ENCODE measurements at regions not wholly inside any gene's neighbourhood (a gene's known extent, or its start where the extent isn't known, plus 50 kb on each side); places are given as distances from the start of the nearest gene placed in this dataset.

- no peak for DNase-seq
Measured at GRCh38 chr14:101151226-101151926, 247.9 kb upstream of the RTL1 start.

DNA sequence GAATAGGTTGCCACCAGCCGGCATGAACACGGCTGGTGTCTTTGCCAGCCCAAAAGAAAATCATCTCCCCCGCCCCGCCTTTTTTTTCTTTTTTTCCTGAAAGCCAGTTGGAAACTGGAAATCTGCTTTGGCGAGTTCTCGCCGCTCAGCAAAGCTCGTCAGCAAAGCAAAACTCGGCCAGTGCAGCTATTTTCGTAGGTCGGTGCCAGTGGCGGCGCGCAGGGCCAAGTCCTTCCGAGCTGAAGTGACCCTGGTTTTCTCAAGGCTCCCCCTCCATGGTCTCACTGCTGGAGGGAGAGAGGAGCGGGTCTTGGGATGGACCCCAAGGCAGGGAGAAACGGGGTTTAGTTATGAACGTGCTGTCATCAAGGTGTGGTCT lies 248.4 kb upstream of the RTL1 start:
- no peak for DNase-seq

GRCh38 chr14:101152855-101153254 lies 249.3 kb upstream of the RTL1 start:
- no peak for DNase-seq

- no peak for DNase-seq
Measured at GRCh38 chr14:101153691-101154090, 250.2 kb upstream of the RTL1 start.

GRCh38 chr14:101155575-101155974 lies 252.1 kb upstream of the RTL1 start:
- no peak for DNase-seq

DNA sequence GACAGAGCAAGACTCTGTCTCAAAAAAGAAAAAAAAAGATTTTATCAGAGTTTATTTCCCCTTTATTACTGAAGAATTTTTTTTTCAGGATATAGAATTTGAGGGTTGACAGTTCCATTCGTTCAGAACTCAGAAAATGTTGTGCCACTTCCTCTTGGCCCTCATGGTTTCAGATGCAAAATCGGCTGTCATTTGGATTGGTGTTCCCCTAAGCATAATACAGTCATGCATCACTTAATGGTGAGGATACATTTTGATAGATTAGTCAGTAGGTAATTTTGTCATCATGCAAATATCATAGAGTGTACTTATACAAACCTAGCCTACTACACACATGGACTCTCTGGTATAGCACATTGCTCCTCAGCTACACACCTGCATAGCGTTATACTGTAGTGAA lies 263.9 kb upstream of the RTL1 start:
- DNase-seq: no peak

DNA sequence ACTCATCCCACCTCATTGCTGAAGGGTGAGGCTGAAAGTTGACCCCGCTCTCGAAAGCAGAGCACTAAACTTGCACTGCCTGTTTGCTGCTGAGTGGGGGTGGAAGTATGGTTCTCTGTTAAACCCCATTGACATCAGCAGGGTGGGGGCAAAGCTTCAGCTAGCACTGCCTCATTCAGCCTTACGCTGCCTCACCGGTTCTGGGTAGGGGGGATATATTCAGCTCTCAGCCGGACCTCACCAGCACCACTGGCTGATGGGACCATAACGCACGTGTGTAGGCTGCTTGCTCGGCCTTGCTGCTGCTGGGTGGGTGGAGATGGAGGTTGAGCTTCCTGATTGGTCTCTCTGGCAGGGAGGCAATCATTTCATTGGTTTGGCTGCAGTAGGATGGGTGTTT lies 265.7 kb upstream of the RTL1 start:
- DNase-seq: no peak

DNA sequence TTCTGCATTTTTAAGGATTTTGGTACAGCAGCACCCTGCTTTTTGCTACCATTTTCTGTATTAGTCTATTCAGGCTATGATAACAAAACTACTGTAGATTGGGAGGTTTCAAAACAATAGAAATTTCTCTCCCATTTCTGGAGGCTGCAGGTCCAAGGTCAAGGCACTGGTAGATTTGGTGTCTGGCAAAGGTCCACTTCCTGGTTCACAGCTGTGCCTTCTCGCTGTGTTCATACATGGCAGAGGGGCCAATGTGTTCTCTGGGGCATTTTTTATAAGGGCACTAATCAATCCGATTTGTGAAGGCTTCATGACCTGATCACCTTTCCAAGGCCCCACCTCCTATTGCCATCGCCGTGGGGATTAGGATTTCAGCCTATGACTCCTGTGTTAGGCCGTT lies 268.1 kb upstream of the RTL1 start:
- no peak for DNase-seq

GRCh38 chr14:101173698-101174521 lies 270.4 kb upstream of the RTL1 start:
- DNase-seq: no peak

- no peak for DNase-seq
Measured at GRCh38 chr14:101174522-101174838, 271.0 kb upstream of the RTL1 start.

- DNase-seq: peak; percentile 11 to 25
Measured at GRCh38 chr14:101174980-101175606, 271.6 kb upstream of the RTL1 start.

DNA sequence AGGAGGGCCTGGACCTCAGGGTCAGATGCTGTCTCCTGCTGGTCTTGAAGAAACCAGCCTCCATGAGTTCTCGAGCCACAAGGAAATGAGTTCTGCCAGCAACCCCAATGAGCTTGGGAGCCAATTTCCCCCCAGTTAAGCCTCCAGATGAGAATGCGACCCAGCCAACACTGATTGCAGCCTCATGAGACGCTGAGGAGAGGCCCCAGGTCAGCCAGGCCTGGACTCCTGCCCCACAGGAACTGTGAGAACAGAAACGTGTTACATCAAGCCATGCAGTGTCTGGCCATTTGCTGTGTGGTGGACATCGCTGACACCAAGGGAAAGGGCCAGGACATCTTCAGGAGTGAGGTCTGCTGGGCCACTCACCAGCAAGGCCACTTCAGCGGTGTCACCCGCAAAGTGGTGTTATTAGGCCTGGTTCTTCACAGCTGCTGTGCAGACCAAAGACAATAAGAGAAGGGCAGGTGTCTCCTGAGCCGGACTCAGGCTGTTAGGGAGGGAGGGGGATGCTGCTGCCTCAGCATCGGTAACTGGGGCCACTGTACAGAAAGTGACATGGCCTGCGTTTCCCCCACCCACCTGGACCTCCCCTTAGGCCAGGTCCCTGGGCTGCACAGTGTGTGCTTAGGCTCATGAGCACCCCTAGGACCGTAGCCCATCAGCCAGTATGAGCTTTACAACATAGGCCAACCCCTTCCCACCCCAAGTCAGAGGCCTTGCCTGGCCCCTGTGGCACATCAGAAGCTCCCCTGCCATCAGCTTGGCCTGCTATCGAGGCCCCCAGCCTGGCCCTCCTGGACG lies 272.4 kb upstream of the RTL1 start:
- no peak for DNase-seq

GRCh38 chr14:101176535-101177205 lies 273.1 kb upstream of the RTL1 start:
- DNase-seq: no peak

DNA sequence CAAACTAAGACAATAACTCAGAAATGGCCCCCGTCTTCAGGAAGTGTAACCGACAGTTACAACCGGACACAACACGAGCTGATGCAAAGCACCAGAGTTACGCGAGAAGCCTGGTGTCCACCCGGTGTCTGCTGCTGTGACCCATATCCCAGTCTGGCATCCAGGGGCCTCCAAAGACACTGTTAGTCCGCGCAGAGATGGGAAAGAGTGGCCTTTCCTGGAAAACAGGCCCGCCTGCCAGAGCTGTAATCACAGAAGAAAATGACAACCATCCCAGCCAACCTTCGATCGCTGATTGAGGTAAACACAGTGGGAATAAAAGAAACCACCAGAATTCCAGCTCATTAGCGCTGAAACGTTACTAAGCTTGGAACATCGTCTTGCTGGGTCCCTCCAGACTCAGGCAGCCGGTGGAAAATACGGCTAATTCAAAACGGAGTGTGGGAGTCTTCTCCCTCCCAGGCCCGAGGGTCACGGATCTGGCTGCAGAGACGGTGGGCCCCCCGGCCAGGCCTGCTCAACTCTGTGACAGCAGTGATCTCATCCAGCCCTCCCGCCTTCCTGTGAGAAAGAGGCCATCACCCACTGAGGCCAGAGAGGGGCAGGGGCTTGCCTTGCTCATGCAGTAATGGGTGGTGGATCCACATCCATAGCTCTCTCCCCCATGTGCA lies 273.9 kb upstream of the RTL1 start:
- DNase-seq: no peak

- DNase-seq: no peak
Measured at GRCh38 chr14:101178184-101179072, 274.9 kb upstream of the RTL1 start.

DNA sequence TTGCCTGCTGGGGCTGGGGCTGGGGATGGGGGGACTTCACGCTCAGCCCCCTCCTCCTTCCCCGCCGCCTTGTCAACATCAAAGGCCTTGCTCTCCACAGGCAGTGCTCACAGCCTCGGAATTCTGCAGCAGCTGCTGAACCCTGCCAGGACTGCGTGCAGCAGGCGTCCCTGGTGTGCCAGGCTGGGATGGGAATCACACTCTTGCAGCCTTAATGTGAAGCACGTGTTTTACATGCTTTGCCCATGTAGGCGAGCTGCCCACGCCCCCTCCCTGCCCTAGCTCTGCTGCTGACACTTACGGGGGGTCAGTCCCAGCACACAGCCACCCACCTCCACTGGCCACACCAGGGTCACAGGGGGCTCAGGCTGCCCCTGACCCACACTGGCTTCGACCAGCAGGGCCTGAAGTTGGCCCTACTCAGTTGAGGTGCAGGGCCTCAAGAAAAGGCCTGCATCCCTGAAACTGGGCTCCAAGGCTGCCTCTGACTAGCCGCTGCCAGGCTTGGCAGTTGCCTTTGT lies 276.2 kb upstream of the RTL1 start:
- DNase-seq: no peak

- no peak for DNase-seq
Measured at GRCh38 chr14:101181446-101182313, 278.2 kb upstream of the RTL1 start.

DNA sequence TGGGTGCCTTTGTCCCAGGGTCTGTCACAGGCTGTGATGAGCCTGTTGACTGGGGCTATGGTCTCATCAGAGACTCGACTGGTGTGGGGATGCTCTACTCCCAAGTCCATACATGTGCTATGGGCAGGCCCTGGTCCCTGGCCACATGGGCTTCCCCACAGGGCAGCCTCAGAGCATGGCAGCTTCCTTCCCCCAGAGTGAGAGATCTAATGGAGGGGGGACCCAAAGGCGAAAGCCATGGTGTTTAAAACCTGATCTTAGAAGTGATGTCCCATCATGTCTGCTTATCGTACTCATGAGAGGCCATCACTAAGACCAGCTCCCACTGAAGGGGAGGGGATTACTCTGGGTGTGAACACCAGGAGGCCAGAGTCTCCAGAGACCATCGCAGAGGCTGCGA lies 279.0 kb upstream of the RTL1 start:
- no peak for DNase-seq

GRCh38 chr14:101183376-101184103 lies 280.0 kb upstream of the RTL1 start:
- no peak for DNase-seq

Measured in cerebellar nuclear complex (tissue), 1 donor.